Loucy (cell line): ENCODE measurements at regions not wholly inside any gene's neighbourhood (a gene's known extent, or its start where the extent isn't known, plus 50 kb on each side); places are given as distances from the start of the nearest gene placed in this dataset.

Experiments
- EZH2phosphoT487 ChIP-seq: fragments of 200-600 bp; IDR thresholded peaks from 2 replicates; pipeline ENCODE4 v1.6.1; 2018; ENCODE audit warnings: antibody characterized with exemption, mild to moderate bottlenecking, moderate library complexity, borderline replicate concordance
- TF ChIP-seq, protein P1 (sequence below): fragments of 200-600 bp; sonication (generic); conservative IDR thresholded peaks from 2 replicates; pipeline ENCODE4 v1.5.1; 2014; ENCODE audit warnings: mild to moderate bottlenecking, antibody characterized with exemption, low read length

DNA sequence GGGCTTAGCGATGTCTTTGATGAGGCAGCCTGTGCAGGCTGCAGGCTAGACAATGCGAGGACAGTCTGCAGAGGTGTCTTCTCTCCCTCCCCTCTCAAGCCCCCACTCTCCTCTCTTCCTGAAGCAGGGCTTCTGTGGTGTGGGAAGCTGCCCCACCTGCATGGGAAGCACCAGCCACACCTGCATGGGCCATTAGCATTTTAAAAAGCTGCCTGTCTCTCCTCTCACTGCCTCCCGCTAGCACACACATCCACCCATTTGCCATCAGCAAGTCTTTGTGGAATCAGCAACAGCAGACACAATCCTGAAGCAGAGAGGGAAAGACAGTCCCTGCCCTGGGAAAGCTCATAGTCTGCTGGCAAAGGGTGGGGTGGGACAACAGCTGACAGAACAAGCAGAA is 53.1 kb downstream of the NAV1 start:
- TF ChIP-seq, protein P1, sequence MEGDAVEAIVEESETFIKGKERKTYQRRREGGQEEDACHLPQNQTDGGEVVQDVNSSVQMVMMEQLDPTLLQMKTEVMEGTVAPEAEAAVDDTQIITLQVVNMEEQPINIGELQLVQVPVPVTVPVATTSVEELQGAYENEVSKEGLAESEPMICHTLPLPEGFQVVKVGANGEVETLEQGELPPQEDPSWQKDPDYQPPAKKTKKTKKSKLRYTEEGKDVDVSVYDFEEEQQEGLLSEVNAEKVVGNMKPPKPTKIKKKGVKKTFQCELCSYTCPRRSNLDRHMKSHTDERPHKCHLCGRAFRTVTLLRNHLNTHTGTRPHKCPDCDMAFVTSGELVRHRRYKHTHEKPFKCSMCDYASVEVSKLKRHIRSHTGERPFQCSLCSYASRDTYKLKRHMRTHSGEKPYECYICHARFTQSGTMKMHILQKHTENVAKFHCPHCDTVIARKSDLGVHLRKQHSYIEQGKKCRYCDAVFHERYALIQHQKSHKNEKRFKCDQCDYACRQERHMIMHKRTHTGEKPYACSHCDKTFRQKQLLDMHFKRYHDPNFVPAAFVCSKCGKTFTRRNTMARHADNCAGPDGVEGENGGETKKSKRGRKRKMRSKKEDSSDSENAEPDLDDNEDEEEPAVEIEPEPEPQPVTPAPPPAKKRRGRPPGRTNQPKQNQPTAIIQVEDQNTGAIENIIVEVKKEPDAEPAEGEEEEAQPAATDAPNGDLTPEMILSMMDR = no peak
- TF ChIP-seq EZH2phosphoT487 = no peak
